NCI-H146 (cell line): ENCODE measurements at regions not wholly inside any gene's neighbourhood (a gene's known extent, or its start where the extent isn't known, plus 50 kb on each side); places are given as distances from the start of the nearest gene placed in this dataset.

Experiments used
- DNase-seq: peaks from one replicate; lab custom pipeline; 2025; lab: John Stamatoyannopoulos, UW

- DNase-seq = no peak
Measured at GRCh38 chr22:49368221-49368975, 459.3 kb downstream of the BRD1 start.

GRCh38 chr22:49367041-49367697 is 460.5 kb downstream of the BRD1 start:
- no peak for DNase-seq

DNA sequence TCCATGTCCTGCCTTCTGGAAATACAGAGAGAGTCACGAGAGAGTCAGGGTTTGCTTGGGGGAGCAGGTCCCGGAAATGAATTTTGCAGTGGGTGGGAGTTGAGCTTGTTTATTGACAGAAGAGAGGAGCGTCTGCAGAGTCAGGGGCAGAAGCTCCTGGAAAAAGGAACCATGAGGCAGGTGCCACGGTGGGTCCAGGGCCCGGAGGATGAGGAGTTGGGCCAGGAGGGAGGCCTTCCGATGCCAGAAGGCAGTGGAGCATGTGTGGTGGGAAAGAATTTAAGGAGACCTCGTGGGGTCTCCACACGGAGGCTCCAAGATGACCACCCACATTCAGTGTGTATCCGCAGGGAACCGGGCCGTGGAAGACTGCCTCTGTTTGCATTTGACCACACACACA is 461.2 kb downstream of the BRD1 start:
- no peak for DNase-seq

GRCh38 chr22:49365910-49366309 is 461.8 kb downstream of the BRD1 start:
- peak; percentile 91 for DNase-seq

DNA sequence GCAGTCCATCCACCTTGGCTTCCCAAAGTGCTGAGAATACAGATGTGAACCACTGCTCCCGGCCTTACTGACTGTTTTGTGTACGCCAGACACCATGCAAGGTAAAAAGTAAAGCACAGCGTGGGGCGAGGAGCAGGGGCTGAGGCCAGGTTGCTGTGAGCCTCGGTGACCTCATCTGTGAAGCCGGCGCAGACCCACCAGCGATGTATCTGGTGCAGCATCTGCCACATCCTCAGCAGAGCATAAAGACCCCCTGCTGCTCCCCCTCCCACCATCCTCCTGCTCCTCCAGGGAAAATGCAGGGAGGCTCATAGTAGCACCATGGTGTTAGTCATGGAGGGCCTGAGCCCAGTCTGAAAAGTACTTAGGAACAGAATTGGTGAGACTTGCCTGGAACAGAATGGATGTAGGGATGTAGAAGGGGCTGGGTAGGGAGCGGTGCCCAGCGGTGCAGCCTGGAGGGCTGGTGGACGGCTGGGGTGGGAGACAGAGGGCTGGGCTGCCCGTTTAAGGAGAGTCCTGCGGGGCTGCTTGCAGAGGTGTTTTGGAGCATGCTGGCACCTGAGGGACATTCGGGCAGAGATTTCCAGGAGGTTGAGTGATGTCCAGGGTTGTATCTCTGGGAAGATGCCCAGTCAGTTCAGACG is 462.4 kb downstream of the BRD1 start:
- DNase-seq = peak; percentile 91

DNA sequence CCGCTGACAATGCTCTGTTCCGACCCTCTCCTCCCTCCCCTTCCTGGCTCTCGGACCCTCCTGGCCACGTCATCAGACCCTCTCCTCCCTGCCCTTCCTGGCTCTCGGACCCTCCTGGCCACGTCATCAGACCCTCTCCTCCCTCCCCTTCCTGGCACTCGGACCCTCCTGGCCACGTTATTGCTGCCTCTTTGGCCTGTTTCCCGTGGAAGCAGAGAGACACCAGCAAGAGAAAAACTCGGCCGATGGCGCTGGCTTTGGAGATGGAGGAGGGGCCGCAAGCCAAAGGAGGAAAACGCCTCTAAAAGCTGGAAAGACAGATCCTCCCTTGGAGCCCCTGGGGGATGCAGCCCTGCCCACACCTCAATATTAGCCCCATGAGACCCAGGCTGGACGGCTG is 463.3 kb downstream of the BRD1 start:
- no peak for DNase-seq

DNA sequence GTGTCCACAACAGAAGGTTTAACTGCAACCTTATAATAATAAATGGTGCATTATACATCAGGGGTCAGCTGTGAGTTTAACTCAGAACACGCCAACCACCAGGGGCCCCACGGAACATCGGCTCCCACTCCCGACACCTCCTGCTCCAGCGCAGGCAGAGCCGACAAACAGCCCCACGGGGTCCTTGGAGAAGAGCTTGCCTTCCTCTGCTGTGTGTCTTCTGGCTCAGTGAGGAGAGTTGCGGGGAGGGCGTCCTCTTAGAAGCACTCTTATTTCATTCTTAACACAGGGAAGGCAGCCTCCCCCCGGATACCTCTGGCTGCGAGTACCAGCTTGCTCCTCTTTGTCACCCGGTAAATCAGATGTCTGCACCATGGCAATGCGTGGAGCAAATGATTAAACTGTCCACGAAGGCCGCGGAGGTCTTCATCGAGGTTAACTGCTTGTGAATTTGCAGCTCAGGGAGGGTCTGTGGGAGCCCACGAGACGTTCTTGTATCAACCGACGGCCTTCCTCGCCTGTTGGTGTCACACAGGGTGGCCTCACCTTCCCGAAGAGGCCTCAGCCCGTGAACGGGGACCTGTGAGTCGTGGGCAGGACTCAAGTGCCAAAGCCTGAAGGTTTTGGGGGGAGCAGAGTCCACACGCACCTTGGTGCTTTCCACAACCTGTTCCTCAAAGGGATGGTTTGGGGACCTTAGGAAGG is 464.0 kb downstream of the BRD1 start:
- DNase-seq = no peak

DNA sequence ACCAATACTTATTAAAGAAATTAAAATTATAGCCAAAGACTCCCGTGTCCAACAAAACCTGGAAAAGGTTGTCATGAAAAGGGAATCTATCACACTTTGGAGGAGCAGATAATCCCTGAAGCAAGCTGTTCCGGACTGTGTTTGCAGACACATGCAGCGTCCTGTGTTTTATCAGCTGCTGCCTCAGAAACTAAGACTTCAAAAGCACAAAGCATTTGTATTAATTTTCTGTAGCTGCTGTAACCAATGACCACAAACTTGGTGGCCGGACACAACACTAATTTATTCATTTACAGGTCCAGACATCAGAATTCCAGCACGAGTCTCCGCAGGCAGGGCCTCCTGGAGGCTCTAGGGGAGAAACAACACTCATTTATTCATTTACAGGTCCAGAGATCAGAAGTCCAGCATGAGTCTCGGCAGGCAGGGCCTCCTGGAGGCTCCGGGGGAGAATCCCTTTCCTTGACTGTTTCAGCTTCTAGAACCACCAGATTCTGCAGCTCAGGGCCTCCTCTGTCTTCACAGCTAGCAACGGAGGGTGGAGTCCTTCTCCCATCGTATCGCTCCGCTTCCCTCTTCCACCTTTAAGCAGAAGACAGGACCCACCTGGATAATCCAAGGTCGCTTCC is 465.3 kb downstream of the BRD1 start:
- DNase-seq = peak; percentile 89

GRCh38 chr22:49361164-49361563 is 466.5 kb downstream of the BRD1 start:
- DNase-seq = no peak

DNA sequence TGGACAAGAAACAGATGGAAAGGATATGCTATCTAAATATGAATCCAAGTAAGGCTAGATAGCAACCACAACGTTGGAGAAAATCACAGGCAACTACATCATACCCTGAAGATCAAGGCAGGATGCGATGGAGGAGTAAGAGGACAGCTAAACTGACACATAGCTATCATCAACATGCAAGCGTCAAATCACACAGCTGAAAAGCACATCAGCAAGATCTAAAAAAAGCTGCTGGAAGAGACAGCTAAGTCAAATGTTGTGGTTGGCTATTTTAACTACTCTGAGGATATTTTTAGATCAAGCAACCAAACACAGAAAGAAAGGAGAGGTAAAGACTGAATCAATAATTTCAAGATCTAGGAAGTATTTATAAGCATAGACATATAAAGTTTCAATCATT is 466.9 kb downstream of the BRD1 start:
- DNase-seq = no peak

GRCh38 chr22:49359076-49359475 is 468.6 kb downstream of the BRD1 start:
- no peak for DNase-seq

GRCh38 chr22:49357661-49358440 is 469.8 kb downstream of the BRD1 start:
- DNase-seq = no peak

DNA sequence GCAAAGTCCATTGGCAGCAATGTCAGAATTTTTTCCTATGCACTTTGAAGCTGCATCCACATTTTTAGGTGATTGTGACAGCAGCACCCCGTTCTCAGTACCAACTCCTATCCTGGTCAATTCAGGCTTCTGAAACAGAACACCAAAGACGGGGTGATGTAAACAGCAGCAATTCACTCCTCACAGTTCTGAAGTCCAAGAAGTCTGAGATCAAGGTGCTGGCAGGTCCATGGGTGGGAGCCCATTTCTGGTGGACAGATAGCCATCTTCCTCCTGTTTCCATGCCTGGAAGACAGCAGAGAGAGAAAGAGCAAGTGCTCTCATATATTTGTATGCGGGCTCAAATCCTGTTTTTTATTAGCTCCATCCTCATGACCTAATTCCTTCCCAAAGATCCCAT is 471.2 kb downstream of the BRD1 start:
- DNase-seq = no peak

- no peak for DNase-seq
Measured at GRCh38 chr22:49355211-49355920, 472.3 kb downstream of the BRD1 start.

- no peak for DNase-seq
Measured at GRCh38 chr22:49354516-49355210, 473.0 kb downstream of the BRD1 start.

- no peak for DNase-seq
Measured at GRCh38 chr22:49353235-49353634, 474.4 kb downstream of the BRD1 start.

DNA sequence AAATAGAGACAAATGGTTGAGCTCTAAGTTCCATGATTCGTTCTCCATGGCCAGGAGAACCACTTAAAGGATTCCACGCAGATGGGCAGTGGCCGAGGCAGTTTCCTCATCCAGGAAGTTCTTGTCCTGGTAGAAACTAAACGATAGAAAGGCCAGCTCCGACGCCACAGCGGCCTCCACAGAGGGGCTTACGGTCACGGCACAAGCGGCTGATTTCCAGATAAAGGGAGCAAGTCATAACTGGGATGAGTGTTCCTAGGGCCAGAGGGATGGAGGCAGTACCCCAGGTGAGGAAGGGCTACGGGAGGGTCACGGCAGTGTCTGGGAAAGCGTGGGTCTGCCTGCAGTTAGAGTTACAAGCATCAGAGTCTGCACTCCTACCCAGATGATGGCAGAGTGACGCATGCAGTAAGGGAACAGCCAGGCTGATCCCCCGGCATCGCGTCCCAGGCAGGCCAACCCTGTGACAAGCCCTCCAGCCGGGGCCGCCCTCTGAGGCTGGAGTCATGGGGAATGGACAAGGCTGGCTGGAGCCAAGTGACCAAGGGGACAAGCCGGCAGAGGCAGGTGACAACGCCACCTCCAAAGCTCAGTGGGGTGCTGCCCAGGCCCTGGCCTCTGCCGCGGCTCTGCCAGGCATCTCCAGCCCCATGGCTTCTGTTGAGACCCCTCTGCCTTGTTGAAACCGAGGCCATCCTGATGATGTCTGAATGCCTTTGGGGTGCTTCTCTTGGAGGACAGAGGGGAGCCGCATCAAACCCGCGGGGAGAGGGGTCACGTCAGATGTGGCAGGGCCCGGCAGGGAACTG is 475.1 kb downstream of the BRD1 start:
- no peak for DNase-seq

- DNase-seq = no peak
Measured at GRCh38 chr22:49351761-49352227, 475.9 kb downstream of the BRD1 start.
